H9 (cell line): ENCODE measurements at regions not wholly inside any gene's neighbourhood (a gene's known extent, or its start where the extent isn't known, plus 50 kb on each side); places are given as distances from the start of the nearest gene placed in this dataset.

Experiments
- DNase-seq: peaks from one replicate; pipeline ENCODE4 v3.0.0-alpha.2; 2017
- H2AFZ ChIP-seq: one replicate; pipeline ENCODE4 v1.6.1; 2013; ENCODE audit warnings: mild to moderate bottlenecking, low read length, control low read depth, moderate library complexity
- H2AK5ac ChIP-seq: 2 replicates; pipeline ENCODE4 v1.6.1; 2013; ENCODE audit warnings: low read length, control low read depth, mixed read lengths; ENCODE audit not compliant: insufficient read length
- H2BK120ac ChIP-seq: one replicate; pipeline ENCODE4 v1.6.1; 2013; ENCODE audit warnings: low read depth, mild to moderate bottlenecking, low read length, control low read depth, inconsistent platforms; ENCODE audit not compliant: poor library complexity, severe bottlenecking
- H2BK12ac ChIP-seq: 2 replicates; pipeline ENCODE4 v1.6.1; 2013; ENCODE audit warnings: low read length, control low read depth, mixed read lengths, low read depth; ENCODE audit not compliant: insufficient read length
- H2BK15ac ChIP-seq: 2 replicates; pipeline ENCODE4 v1.6.1; 2013; ENCODE audit warnings: low read depth, low read length, control low read depth
- H2BK20ac ChIP-seq: one replicate; pipeline ENCODE4 v1.6.1; 2013; ENCODE audit warnings: low read depth, mild to moderate bottlenecking, low read length, control low read depth, inconsistent platforms; ENCODE audit not compliant: poor library complexity, severe bottlenecking
- H2BK5ac ChIP-seq: 2 replicates; pipeline ENCODE4 v1.6.1; 2013; ENCODE audit warnings: low read length, control low read depth, mixed read lengths; ENCODE audit not compliant: insufficient read length
- H3K14ac ChIP-seq: 2 replicates; pipeline ENCODE4 v1.6.1; 2013; ENCODE audit warnings: low read length, control low read depth; ENCODE audit not compliant: insufficient read depth
- H3K18ac ChIP-seq: 2 replicates; pipeline ENCODE4 v1.6.1; 2013; ENCODE audit warnings: low read depth, mild to moderate bottlenecking, mixed read lengths, low read length, control low read depth; ENCODE audit not compliant: insufficient read length
- H3K23ac ChIP-seq: 2 replicates; pipeline ENCODE4 v1.6.1; 2013; ENCODE audit warnings: low read length, control low read depth, mixed read lengths, low read depth; ENCODE audit not compliant: insufficient read length
- H3K23me2 ChIP-seq: 2 replicates; pipeline ENCODE4 v1.6.1; 2013; ENCODE audit warnings: low read depth, mild to moderate bottlenecking, mixed read lengths, low read length, control low read depth; ENCODE audit not compliant: insufficient read length, poor library complexity, severe bottlenecking
- H3K27ac ChIP-seq: 2 replicates; pipeline ENCODE4 v1.5.1; 2013; ENCODE audit warnings: low read length, control low read depth, mixed read lengths, low read depth; ENCODE audit not compliant: insufficient read length
- H3K27me3 ChIP-seq: 2 replicates; pipeline ENCODE4 v1.6.1; 2013; ENCODE audit warnings: low read length, control low read depth, inconsistent platforms; ENCODE audit not compliant: insufficient read depth
- H3K4ac ChIP-seq: 2 replicates; pipeline ENCODE4 v1.6.1; 2013; ENCODE audit warnings: low read depth, mild to moderate bottlenecking, control low read depth, inconsistent platforms, low read length, moderate library complexity
- H3K4me1 ChIP-seq: 2 replicates; pipeline ENCODE4 v1.6.1; 2013; ENCODE audit warnings: low read length, control low read depth, inconsistent platforms; ENCODE audit not compliant: insufficient read depth
- H3K4me2 ChIP-seq: 2 replicates; pipeline ENCODE4 v1.6.1; 2013; ENCODE audit warnings: low read length, control low read depth, mixed read lengths; ENCODE audit not compliant: insufficient read length, insufficient read depth
- H3K56ac ChIP-seq: 2 replicates; pipeline ENCODE4 v1.6.1; 2013; ENCODE audit warnings: low read depth, mild to moderate bottlenecking, mixed read lengths, low read length, control low read depth; ENCODE audit not compliant: insufficient read length
- H3K79me1 ChIP-seq: 2 replicates; pipeline ENCODE4 v1.6.1; 2013; ENCODE audit warnings: low read depth, mild to moderate bottlenecking, moderate library complexity, low read length, control low read depth, inconsistent platforms; ENCODE audit not compliant: insufficient read depth, poor library complexity, severe bottlenecking
- H3K79me2 ChIP-seq: 2 replicates; pipeline ENCODE4 v1.6.1; 2013; ENCODE audit warnings: low read length, control low read depth, inconsistent platforms; ENCODE audit not compliant: insufficient read depth
- H3K9ac ChIP-seq: 2 replicates; pipeline ENCODE4 v1.6.1; 2013; ENCODE audit warnings: low read length, control low read depth, mixed read lengths; ENCODE audit not compliant: insufficient read length; ENCODE audit errors: extremely low read depth
- H3K9me3 ChIP-seq: one replicate; pipeline ENCODE4 v1.6.1; 2013; ENCODE audit warnings: low read depth, low read length, inconsistent platforms; ENCODE audit not compliant: control insufficient read depth
- H3T11ph ChIP-seq: one replicate; pipeline ENCODE4 v1.6.1; 2013; ENCODE audit warnings: mild to moderate bottlenecking, low read length, control low read depth, inconsistent platforms
- H4K20me1 ChIP-seq: one replicate; pipeline ENCODE4 v1.6.1; 2013; ENCODE audit not compliant: control insufficient read depth, insufficient read length, insufficient read depth
- H4K5ac ChIP-seq: 2 replicates; pipeline ENCODE4 v1.6.1; 2013; ENCODE audit warnings: low read depth, mild to moderate bottlenecking, mixed read lengths, low read length, control low read depth; ENCODE audit not compliant: insufficient read length
- H4K8ac ChIP-seq: replicated peaks from 2 replicates; pipeline ENCODE4 v1.6.1; 2013; ENCODE audit warnings: low read length, control low read depth, mixed read lengths, low read depth; ENCODE audit not compliant: insufficient read length
- H4K91ac ChIP-seq: 2 replicates; pipeline ENCODE4 v1.6.1; 2013; ENCODE audit warnings: low read depth, mild to moderate bottlenecking, moderate library complexity, mixed read lengths, low read length, control low read depth; ENCODE audit not compliant: insufficient read length
- H3K27ac Mint-ChIP-seq, 3 experiments: 2 replicates in 2 of 3; 3 replicates in 1 of 3; pipeline ENCODE4 v1.8.0; 2020 to 2021; ENCODE audit warnings: mixed read lengths in 3 of 3, mild to moderate bottlenecking in 1 of 3, moderate library complexity in 1 of 3
- H3K27me3 Mint-ChIP-seq: 2 replicates; pipeline ENCODE4 v1.8.0; 2021; ENCODE audit warnings: low read depth, mild to moderate bottlenecking, moderate library complexity, mixed read lengths
- H3K36me3 Mint-ChIP-seq, 3 experiments: 2 replicates in 2 of 3; 3 replicates in 1 of 3; pipeline ENCODE4 v1.8.0; 2020 to 2021; ENCODE audit warnings: low read depth in 3 of 3, mixed read lengths in 3 of 3; ENCODE audit not compliant: insufficient read depth in 1 of 3
- H3K4me1 Mint-ChIP-seq, 2 experiments: 2 replicates each; pipeline ENCODE4 v1.8.0; 2020; ENCODE audit warnings: mixed read lengths in 2 of 2
- H3K4me3 Mint-ChIP-seq, 2 experiments: 2 replicates in 1 of 2; 3 replicates in 1 of 2; pipeline ENCODE4 v1.8.0; 2020 to 2021; ENCODE audit warnings: mild to moderate bottlenecking in 2 of 2, mixed read lengths in 2 of 2, moderate library complexity in 1 of 2
- H3K9me3 Mint-ChIP-seq, 2 experiments: 2 replicates in 1 of 2; 3 replicates in 1 of 2; pipeline ENCODE4 v1.8.0; 2020; ENCODE audit warnings: mild to moderate bottlenecking in 2 of 2, mixed read lengths in 2 of 2, moderate library complexity in 1 of 2
- CTCF ChIP-seq: fragments of 200-600 bp; sonication (generic); conservative IDR thresholded peaks from 3 replicates; pipeline ENCODE4 v1.8.0; 2021; ENCODE audit warnings: antibody characterized with exemption, mild to moderate bottlenecking
- WGBS: extraction: QIAGEN DNeasy Blood & Tissue Kit; methylation state at CpG from one replicate; pipeline ENCODE4 v1.1.7; 2013; ENCODE audit warnings: missing lambda C conversion rate, low lambda C conversion rate, mixed read lengths; ENCODE audit not compliant: insufficient read length; ENCODE audit errors: extremely low coverage; 5-methylcytosine and 5-hydroxymethylcytosine counted together

GRCh38 chr3:106337116-106337515 is 468.3 kb upstream of the CBLB start:
- Histone ChIP-seq H3K23me2 (no peaks in the 10 kb centered on the region), H2BK120ac (no peak overlapping the region), H2BK12ac (no peak overlapping the region), H2BK5ac (no peak overlapping the region), H3K9me3 (no peaks in the 10 kb centered on the region), H4K8ac (no peak overlapping the region), H3K79me1 (no peaks in the 10 kb centered on the region), H3K56ac (no peak overlapping the region), H3K14ac (no peak overlapping the region), H3K4me1 (no peaks in the 10 kb centered on the region), H3K9ac (no peak overlapping the region), H3K27ac (no peak overlapping the region), H3K79me2 (no peaks in the 10 kb centered on the region), H3K27me3 (no peaks in the 10 kb centered on the region), H4K5ac (no peak overlapping the region), H3K4ac (no peak overlapping the region), H4K91ac (no peak overlapping the region), H2BK20ac (no peak overlapping the region), H3K23ac (no peak overlapping the region), H3T11ph (no peak overlapping the region), H2BK15ac (no peak overlapping the region), H3K4me2 (no peak overlapping the region), H2AK5ac (no peak overlapping the region), H2AFZ (no peak overlapping the region), H4K20me1 (no peaks in the 10 kb centered on the region), H3K18ac (no peak overlapping the region)
- DNase-seq, result no peak
- Mint-ChIP-seq H3K4me1 (peaks cover 1 to 6% of the 10 kb centered on the region in 2 experiments), H3K9me3 (no peaks in the 10 kb centered on the region), H3K36me3 (no peaks in the 10 kb centered on the region), H3K27ac (no peak overlapping the region), H3K4me3 (no peak overlapping the region), H3K27me3 (no peaks in the 10 kb centered on the region)
- WGBS, result no CpG with 5 or more reads among the region's 1 CpG
- TF ChIP-seq CTCF, result no peak
